Stimulated activated naive B cell treated with anti-CD40 and anti-IgM and Interleukin-4, amounts not matched to agents 10 μg/mL and 1 μg/mL and 100 μg/mL, for 72 hours (primary cell): ENCODE measurements at regions not wholly inside any gene's neighbourhood (a gene's known extent, or its start where the extent isn't known, plus 50 kb on each side); places are given as distances from the start of the nearest gene placed in this dataset.

Experiments used
- ATAC-seq, 2 donors: fragments of 150-1000 bp; cut with Tn5 transposase; replicated peaks; 2 replicates each; pipeline ENCODE4 v1.10.0; 2021; ENCODE audit warnings: moderate library complexity in 1 of 2
- DNase-seq: peaks from one replicate; pipeline ENCODE4 v3.0.0; 2021
- H3K27ac Mint-ChIP-seq: one replicate; pipeline ENCODE4 v1.8.0; 2022; ENCODE audit warnings: mild to moderate bottlenecking, mixed read lengths
- H3K27me3 Mint-ChIP-seq, 2 donors: one replicate each; pipeline ENCODE4 v1.8.0; 2022; ENCODE audit warnings: mixed read lengths in 2 of 2
- H3K36me3 Mint-ChIP-seq, 2 donors: one replicate each; pipeline ENCODE4 v1.8.0; 2022; ENCODE audit warnings: mixed read lengths in 2 of 2, mild to moderate bottlenecking in 1 of 2
- H3K4me1 Mint-ChIP-seq, 2 donors: one replicate each; pipeline ENCODE4 v1.8.0; 2022; ENCODE audit warnings: mixed read lengths in 2 of 2, mild to moderate bottlenecking in 1 of 2
- H3K4me3 Mint-ChIP-seq, 2 donors: one replicate each; pipeline ENCODE4 v1.8.0; 2022; ENCODE audit warnings: mild to moderate bottlenecking in 2 of 2, mixed read lengths in 2 of 2, moderate library complexity in 1 of 2
- H3K9me3 Mint-ChIP-seq, 2 donors: one replicate each; pipeline ENCODE4 v1.8.0; 2022; ENCODE audit warnings: mixed read lengths in 2 of 2, mild to moderate bottlenecking in 1 of 2

DNA sequence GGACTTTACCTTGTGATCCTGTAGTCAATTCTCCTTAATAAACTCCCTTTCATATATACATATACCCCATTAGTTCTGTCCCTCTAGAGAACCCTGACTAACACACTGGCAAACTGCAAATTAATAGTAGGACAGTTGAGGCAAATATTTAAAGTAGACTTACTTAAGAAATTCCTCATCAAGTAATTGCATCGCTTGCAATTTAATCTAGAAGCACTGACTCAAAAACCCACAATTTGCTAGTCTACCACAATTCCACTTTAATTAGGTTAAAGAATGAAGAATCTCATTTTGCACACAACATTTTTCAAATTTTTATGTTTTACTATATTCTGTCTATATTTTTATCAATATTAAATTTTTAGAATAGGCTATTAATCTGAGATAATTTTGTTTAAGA is 188.1 kb downstream of the PLOD2 start:
- Mint-ChIP-seq H3K36me3 (no peaks in the 10 kb centered on the region), H3K27me3 (no peaks in the 10 kb centered on the region), H3K4me3 (no peak overlapping the region), H3K27ac (no peak overlapping the region), H3K4me1 (no peaks in the 10 kb centered on the region), H3K9me3 (peaks cover 0 to 2% of the 10 kb centered on the region in 2 donors)
- no peak for DNase-seq
- no peak for ATAC-seq

DNA sequence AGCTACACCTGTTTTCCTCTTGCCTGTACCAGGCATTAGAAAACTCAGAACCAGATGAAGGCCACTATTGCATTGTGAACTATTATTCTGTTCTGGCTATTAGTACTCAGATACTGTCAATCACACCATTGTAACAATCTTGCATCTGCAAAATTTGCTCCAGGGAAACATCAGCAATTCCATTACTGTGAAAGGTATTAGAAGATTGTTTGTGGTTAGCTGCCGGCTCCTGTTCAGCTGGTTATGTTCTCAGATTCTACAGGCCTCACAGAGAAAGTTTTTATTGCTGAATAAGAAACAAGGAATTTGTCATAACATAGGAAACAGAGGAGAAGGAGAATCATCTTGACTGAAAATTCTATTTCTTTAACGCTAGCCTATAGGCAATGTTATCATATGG is 179.9 kb downstream of the PLOD2 start:
- DNase-seq (no peak), ATAC-seq (no peak)
- no peak overlapping the region for H3K27ac Mint-ChIP-seq
- H3K36me3 Mint-ChIP-seq, result no peaks in the 10 kb centered on the region
- H3K4me3 Mint-ChIP-seq, result no peak overlapping the region
- H3K27me3 Mint-ChIP-seq, result no peaks in the 10 kb centered on the region
- H3K4me1 Mint-ChIP-seq, result no peaks in the 10 kb centered on the region
- H3K9me3 Mint-ChIP-seq, result peaks cover 8 to 14% of the 10 kb centered on the region in 2 donors

DNA sequence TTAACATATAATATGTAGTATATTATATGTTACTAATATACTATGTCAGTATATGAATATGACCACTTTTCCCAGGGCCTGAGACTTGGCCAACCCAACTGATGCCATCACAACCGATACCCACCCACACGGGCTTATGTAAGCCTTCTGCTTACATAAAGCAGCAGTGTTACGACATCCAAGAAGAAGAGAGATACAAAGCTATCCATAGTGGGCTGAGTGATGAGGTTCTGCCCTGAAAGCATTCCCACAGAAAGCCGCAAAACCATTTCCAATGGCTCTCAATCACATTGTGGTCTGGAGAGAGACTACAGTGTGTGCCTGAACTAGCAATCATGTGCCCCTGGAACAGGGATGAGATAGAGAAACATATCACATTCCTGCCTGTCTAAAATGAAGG is 177.9 kb downstream of the PLOD2 start:
- H3K27me3 Mint-ChIP-seq, result no peaks in the 10 kb centered on the region
- H3K4me1 Mint-ChIP-seq, result no peaks in the 10 kb centered on the region
- H3K36me3 Mint-ChIP-seq, result no peaks in the 10 kb centered on the region
- no peak for ATAC-seq
- no peak for DNase-seq
- peaks cover 8 to 11% of the 10 kb centered on the region in 2 donors for H3K9me3 Mint-ChIP-seq
- H3K4me3 Mint-ChIP-seq, result no peak overlapping the region
- H3K27ac Mint-ChIP-seq, result no peak overlapping the region
